ENCODE measurements at regions not wholly inside any gene's neighbourhood (a gene's known extent, or its start where the extent isn't known, plus 50 kb on each side); places are given as distances from the start of the nearest gene placed in this dataset.
"Not testable (repeated sequence)": the region's sequence is repeated elsewhere in the genome, so short reads cannot be mapped to it uniquely, and the experiment has no call there.

DNA sequence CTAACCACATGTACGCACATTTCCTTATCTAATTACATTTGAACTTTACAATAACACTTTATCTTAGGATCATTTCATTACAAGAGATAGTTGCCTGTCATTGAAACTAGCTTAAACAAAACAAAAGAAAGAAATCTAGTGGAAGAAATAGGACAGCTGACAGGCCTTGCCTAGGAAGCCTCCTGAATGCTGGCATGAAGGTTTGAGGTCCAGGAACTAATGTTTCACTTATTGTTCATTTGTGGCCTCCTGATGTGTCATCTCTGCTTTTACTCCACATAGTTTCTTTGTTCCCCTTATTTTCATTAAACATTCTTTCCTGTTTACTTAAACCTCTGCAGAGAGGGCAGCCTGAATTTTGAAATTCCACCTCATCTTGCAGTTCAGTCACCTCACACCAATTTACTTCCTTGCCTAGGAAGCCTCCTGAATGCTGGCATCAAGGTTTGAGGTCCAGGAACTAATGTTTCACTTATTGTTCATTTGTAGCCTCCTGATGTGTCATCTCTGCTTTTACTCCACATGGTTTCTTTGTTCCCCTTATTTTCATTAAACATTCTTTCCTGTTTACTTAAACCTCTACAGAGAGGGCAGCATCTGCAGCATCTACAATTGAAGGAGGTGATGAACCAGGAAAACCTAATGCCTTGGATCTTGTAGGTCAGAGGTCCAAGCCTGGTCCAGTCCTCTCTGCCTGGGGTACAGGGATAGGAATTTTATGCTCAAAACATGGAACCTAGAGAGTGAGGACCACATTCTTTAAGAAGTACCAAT, 319.2 kb downstream of the SPATA31A1 start:
- DNase-seq (ENCODE audit: low spot score): not testable (repeated sequence)

GRCh38 chr9:39675211-39675553, 319.7 kb downstream of the SPATA31A1 start:
- DNase-seq (ENCODE audit: low spot score): not testable (repeated sequence)

GRCh38 chr9:39678534-39679263, 323.2 kb downstream of the SPATA31A1 start:
- DNase-seq (ENCODE audit: low spot score): not testable (repeated sequence)

GRCh38 chr9:39680694-39681401, 325.4 kb downstream of the SPATA31A1 start:
- not testable (repeated sequence) for DNase-seq (ENCODE audit: low spot score)

- not testable (repeated sequence) for DNase-seq (ENCODE audit: low spot score)
These were observed 373.4 kb downstream of the SPATA31A1 start for GRCh38 chr9:39728862-39729261.

DNA sequence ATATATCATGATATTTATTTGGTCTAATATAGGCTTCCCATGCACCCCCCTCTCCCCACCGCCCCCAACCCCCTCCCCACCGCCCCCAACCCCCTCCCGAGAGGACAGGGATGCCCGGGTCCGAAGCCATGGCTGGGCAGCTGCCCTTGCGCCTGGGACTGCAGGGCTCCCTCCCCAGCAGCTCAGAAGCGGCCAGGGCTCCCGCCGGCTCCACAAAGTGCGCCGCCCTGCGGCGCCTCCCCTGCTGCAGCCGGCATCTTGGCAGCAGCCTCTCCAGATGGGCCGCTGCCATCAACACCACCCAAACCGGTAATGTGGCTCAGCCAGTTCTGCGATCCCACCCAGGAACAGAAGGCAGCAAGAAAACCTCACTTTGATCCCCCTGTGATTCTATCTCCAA, 389.4 kb downstream of the SPATA31A1 start:
- not testable (repeated sequence) for DNase-seq (ENCODE audit: low spot score)

DNA sequence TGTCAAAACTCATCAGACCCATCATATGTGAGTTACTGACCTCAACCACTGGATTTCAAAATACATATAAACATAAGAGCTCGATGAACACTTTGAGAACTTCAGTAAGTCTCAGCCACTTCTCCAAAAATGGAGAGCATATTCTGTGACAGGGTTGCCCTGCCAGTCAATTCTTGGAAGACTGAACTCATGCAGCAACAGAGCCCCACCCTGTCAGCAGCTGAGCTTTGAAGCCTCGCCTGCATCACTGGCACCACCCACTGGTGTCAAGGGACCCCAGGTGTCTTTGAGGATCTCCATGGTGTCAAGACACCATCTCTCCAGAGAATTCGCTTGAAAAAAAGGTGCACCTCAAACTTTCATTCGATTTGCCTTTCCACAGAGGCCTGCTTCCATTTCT, 420.1 kb downstream of the SPATA31A1 start:
- DNase-seq (ENCODE audit: low spot score): not testable (repeated sequence)

DNA sequence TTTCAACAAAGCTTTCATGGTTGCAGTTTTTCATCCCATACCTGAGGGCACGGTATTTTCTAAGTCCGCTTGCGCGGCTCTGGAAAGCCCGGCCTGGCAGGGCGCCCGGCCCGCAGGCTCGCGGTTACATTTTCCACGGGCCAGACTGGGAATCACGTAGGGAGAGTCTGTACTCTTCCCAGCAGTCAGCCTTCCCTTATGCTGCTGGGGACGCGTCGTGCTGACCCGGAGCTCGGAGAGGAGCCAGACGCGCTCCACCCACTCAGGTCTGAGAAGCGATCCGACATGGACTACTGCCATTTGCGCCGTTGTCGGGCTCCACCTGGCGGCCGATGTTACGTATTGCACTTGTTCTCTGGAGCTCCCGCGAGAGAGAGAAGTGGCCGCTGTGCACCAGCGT, 435.9 kb downstream of the SPATA31A1 start:
- not testable (repeated sequence) for DNase-seq (ENCODE audit: low spot score)

- not testable (repeated sequence) for DNase-seq (ENCODE audit: low spot score)
These were observed 442.5 kb downstream of the SPATA31A1 start for GRCh38 chr9:39797935-39798334.

- DNase-seq (ENCODE audit: low spot score): not testable (repeated sequence)
These were observed 443.8 kb downstream of the SPATA31A1 start for GRCh38 chr9:39799252-39799651.

- DNase-seq (ENCODE audit: low spot score): not testable (repeated sequence)
These were observed 447.1 kb downstream of the SPATA31A1 start for GRCh38 chr9:39802561-39802960.

- DNase-seq (ENCODE audit: low spot score): peak; percentile 39
These were observed 454.1 kb downstream of the SPATA31A1 start for GRCh38 chr9:39809401-39810226.

DNA sequence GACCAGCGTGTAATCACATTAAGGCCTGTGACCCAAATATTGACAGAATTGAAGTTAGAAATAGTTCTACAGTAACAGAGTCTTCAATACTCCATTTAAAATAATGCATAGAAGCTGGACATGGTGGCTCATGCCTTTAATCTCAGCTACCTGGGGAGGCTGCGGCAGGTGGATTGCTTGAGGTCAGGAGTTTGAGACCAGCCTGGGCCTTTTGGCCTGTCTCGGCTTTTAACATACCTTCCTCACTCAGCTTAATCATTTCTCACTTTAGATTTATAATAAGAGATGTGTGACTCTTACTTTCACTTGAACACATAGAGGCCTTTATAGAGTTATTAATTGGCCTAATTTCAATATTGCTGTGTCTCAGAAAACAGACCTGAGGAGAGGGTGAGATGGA, 454.9 kb downstream of the SPATA31A1 start:
- not testable (repeated sequence) for DNase-seq (ENCODE audit: low spot score)

DNA sequence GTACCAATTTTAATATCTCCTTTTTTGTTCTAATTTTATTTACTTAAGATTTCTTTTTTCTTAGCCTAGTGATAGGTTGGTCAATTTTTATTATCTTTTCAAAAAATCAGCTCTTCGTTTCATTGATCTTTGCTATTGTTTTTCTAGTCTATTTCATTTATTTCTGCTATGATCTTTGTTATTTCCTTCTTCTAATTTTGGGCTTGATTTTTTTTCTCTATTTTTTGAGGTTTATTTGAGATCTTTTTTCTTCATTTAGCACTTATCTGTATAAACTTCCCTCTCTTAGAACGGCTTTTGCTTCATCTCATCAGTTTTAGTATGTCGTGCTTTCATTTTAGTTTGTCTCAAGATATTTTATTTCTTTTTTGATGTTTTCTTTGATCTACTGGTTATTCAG, 456.1 kb downstream of the SPATA31A1 start:
- not testable (repeated sequence) for DNase-seq (ENCODE audit: low spot score)

- not testable (repeated sequence) for DNase-seq (ENCODE audit: low spot score)
These were observed 473.0 kb downstream of the SPATA31A1 start for GRCh38 chr9:39828457-39828856.
